Mammary epithelial cell (primary cell): ENCODE measurements at regions not wholly inside any gene's neighbourhood (a gene's known extent, or its start where the extent isn't known, plus 50 kb on each side); places are given as distances from the start of the nearest gene placed in this dataset.

Source experiments
- EZH2 ChIP-seq: IDR thresholded peaks from 2 replicates; pipeline ENCODE4 v1.6.1; 2012; ENCODE audit warnings: low read length, inconsistent platforms, borderline replicate concordance
- TF ChIP-seq, protein P1 (sequence below), 2 donors: IDR thresholded peaks in 1 of 2; conservative IDR thresholded peaks in 1 of 2; 2 replicates each; pipeline ENCODE4 v1.5.1; 2011 to 2012; ENCODE audit warnings: inconsistent platforms in 2 of 2, low read length in 2 of 2, mild to moderate bottlenecking in 2 of 2, control low read depth in 1 of 2, low read depth in 1 of 2; ENCODE audit not compliant: insufficient read depth in 1 of 2; ENCODE audit errors: extremely low read depth in 1 of 2

GRCh38 chr6:3913077-3913957, 64.1 kb downstream of the FAM50B start:
- TF ChIP-seq, protein P1, sequence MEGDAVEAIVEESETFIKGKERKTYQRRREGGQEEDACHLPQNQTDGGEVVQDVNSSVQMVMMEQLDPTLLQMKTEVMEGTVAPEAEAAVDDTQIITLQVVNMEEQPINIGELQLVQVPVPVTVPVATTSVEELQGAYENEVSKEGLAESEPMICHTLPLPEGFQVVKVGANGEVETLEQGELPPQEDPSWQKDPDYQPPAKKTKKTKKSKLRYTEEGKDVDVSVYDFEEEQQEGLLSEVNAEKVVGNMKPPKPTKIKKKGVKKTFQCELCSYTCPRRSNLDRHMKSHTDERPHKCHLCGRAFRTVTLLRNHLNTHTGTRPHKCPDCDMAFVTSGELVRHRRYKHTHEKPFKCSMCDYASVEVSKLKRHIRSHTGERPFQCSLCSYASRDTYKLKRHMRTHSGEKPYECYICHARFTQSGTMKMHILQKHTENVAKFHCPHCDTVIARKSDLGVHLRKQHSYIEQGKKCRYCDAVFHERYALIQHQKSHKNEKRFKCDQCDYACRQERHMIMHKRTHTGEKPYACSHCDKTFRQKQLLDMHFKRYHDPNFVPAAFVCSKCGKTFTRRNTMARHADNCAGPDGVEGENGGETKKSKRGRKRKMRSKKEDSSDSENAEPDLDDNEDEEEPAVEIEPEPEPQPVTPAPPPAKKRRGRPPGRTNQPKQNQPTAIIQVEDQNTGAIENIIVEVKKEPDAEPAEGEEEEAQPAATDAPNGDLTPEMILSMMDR (conservative IDR thresholded peaks at IDR 0.05 in 1 of 2, IDR thresholded peaks at IDR 0.05 in 1 of 2; ENCODE audit: extremely low read depth in 1 of 2, insufficient read depth in 1 of 2, low read depth in 1 of 2, low read length in 2 of 2), result no peak
- TF ChIP-seq EZH2, result no peak
